ENCODE measurements at regions not wholly inside any gene's neighbourhood (a gene's known extent, or its start where the extent isn't known, plus 50 kb on each side); places are given as distances from the start of the nearest gene placed in this dataset.

DNA sequence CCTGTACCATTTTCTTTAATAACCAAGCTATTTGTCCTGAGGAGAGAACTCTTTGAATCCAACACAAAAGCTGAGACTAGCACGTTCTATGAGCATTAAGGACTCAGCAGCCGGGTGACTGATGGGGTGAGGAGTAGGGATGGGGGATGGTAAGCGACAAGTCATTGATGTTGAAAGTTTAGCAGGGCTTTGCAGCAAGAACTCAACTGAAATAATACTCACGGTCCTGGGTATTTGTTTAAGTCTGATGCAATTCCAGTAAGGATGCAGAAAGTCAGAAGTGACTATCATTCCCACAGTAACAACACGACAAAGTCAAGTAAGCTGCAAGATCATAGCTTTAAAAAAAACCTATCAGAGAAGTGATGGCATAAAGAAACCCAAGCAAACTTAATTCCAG, 131.1 kb downstream of the ACTL7B start:
- no peak for TF ChIP-seq ZBTB48 (tag by site-specific recombination; IDR thresholded peaks at IDR 0.05)
- TF ChIP-seq YY2 (tag by site-specific recombination; IDR thresholded peaks at IDR 0.05) = no peak
- TF ChIP-seq ZNF391 (tag by site-specific recombination; IDR thresholded peaks at IDR 0.05; ENCODE audit: borderline replicate concordance, low read depth) = no peak
- no peak for TF ChIP-seq ZNF558 (tag by site-specific recombination; IDR thresholded peaks at IDR 0.05)
- TF ChIP-seq ZNF202 (tag by site-specific recombination; IDR thresholded peaks at IDR 0.05; ENCODE audit: borderline replicate concordance) = no peak
- TF ChIP-seq HOXA7 (CRISPR knock-in tag; IDR thresholded peaks at IDR 0.05; ENCODE audit: borderline replicate concordance) = no peak
- no peak for TF ChIP-seq ZNF175 (tag by site-specific recombination; IDR thresholded peaks at IDR 0.05)
- TF ChIP-seq ZNF350 (tag by site-specific recombination; IDR thresholded peaks at IDR 0.05) = no peak
- TF ChIP-seq ZNF830 (tag by site-specific recombination; IDR thresholded peaks at IDR 0.05; ENCODE audit: low read depth) = no peak
- TF ChIP-seq ZNF112 (tag by site-specific recombination; IDR thresholded peaks at IDR 0.05) = no peak
- TF ChIP-seq, protein P1, sequence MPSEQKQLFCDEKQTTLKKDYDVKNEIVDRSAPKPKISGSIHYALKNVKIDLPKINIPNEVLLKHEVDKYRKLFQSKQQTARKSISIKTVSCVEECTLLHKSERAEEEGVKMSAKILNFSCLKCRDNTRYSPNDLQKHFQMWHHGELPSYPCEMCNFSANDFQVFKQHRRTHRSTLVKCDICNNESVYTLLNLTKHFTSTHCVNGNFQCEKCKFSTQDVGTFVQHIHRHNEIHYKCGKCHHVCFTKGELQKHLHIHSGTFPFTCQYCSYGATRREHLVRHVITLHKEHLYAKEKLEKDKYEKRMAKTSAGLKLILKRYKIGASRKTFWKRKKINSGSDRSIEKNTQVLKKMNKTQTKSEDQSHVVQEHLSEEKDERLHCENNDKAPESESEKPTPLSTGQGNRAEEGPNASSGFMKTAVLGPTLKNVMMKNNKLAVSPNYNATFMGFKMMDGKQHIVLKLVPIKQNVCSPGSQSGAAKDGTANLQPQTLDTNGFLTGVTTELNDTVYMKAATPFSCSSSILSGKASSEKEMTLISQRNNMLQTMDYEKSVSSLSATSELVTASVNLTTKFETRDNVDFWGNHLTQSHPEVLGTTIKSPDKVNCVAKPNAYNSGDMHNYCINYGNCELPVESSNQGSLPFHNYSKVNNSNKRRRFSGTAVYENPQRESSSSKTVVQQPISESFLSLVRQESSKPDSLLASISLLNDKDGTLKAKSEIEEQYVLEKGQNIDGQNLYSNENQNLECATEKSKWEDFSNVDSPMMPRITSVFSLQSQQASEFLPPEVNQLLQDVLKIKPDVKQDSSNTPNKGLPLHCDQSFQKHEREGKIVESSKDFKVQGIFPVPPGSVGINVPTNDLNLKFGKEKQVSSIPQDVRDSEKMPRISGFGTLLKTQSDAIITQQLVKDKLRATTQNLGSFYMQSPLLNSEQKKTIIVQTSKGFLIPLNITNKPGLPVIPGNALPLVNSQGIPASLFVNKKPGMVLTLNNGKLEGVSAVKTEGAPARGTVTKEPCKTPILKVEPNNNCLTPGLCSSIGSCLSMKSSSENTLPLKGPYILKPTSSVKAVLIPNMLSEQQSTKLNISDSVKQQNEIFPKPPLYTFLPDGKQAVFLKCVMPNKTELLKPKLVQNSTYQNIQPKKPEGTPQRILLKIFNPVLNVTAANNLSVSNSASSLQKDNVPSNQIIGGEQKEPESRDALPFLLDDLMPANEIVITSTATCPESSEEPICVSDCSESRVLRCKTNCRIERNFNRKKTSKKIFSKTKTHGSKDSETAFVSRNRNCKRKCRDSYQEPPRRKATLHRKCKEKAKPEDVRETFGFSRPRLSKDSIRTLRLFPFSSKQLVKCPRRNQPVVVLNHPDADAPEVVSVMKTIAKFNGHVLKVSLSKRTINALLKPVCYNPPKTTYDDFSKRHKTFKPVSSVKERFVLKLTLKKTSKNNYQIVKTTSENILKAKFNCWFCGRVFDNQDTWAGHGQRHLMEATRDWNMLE (tag by site-specific recombination; conservative IDR thresholded peaks at IDR 0.05; ENCODE audit: low read depth) = no peak
- TF ChIP-seq EGR2 (tag by site-specific recombination; IDR thresholded peaks at IDR 0.05; ENCODE audit: low read depth) = no peak
- no peak for TF ChIP-seq ZNF274 (IDR thresholded peaks at IDR 0.05; ENCODE audit: low read length)
- TF ChIP-seq ZNF274 (tag by site-specific recombination; IDR thresholded peaks at IDR 0.05; ENCODE audit: borderline replicate concordance) = no peak
- TF ChIP-seq ZNF776 (tag by site-specific recombination; IDR thresholded peaks at IDR 0.05; ENCODE audit: borderline replicate concordance) = no peak
- TF ChIP-seq HOXD13 (CRISPR knock-in tag; IDR thresholded peaks at IDR 0.05; ENCODE audit: borderline replicate concordance) = no peak
- TF ChIP-seq, protein P2, sequence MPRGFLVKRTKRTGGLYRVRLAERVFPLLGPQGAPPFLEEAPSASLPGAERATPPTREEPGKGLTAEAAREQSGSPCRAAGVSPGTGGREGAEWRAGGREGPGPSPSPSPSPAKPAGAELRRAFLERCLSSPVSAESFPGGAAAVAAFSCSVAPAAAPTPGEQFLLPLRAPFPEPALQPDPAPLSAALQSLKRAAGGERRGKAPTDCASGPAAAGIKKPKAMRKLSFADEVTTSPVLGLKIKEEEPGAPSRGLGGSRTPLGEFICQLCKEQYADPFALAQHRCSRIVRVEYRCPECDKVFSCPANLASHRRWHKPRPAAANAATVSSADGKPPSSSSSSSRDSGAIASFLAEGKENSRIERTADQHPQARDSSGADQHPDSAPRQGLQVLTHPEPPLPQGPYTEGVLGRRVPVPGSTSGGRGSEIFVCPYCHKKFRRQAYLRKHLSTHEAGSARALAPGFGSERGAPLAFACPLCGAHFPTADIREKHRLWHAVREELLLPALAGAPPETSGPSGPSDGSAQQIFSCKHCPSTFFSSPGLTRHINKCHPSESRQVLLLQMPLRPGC (tag by site-specific recombination; IDR thresholded peaks at IDR 0.05) = no peak
- TF ChIP-seq, protein P3, sequence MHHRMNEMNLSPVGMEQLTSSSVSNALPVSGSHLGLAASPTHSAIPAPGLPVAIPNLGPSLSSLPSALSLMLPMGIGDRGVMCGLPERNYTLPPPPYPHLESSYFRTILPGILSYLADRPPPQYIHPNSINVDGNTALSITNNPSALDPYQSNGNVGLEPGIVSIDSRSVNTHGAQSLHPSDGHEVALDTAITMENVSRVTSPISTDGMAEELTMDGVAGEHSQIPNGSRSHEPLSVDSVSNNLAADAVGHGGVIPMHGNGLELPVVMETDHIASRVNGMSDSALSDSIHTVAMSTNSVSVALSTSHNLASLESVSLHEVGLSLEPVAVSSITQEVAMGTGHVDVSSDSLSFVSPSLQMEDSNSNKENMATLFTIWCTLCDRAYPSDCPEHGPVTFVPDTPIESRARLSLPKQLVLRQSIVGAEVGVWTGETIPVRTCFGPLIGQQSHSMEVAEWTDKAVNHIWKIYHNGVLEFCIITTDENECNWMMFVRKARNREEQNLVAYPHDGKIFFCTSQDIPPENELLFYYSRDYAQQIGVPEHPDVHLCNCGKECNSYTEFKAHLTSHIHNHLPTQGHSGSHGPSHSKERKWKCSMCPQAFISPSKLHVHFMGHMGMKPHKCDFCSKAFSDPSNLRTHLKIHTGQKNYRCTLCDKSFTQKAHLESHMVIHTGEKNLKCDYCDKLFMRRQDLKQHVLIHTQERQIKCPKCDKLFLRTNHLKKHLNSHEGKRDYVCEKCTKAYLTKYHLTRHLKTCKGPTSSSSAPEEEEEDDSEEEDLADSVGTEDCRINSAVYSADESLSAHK (tag by site-specific recombination; IDR thresholded peaks at IDR 0.05) = no peak
- no peak for TF ChIP-seq ZNF549 (tag by site-specific recombination; IDR thresholded peaks at IDR 0.05)
- no peak for TF ChIP-seq ZNF223 (tag by site-specific recombination; IDR thresholded peaks at IDR 0.05)
- Histone ChIP-seq H3K36me3 (ENCODE audit: control insufficient read depth in 2 of 2, insufficient read depth in 1 of 2, low read length in 2 of 2) (no peaks in the 10 kb centered on the region), H3K4me3 (ENCODE audit: low read depth, low read length) (no peak overlapping the region), H3K27ac (ENCODE audit: extremely low read depth, low read depth, low read length) (no peak overlapping the region), H3K9me3 (ENCODE audit: control insufficient read depth, insufficient read depth, low read depth, low read length) (no peaks in the 10 kb centered on the region), H3K4me1 (ENCODE audit: control insufficient read depth, insufficient read depth, low read length) (no peaks in the 10 kb centered on the region)
- POLR2A ChIA-PET = no interaction called here
- CTCF ChIA-PET = interaction anchor here (0.6 to 0.9 kb wide), 2 partner anchors 23 to 37 kb away, joined by 3 to 4 read pairs; no protein-coding TSS in a partner anchor
